Endodermal cell (in vitro differentiated cells): ENCODE measurements at regions not wholly inside any gene's neighbourhood (a gene's known extent, or its start where the extent isn't known, plus 50 kb on each side); places are given as distances from the start of the nearest gene placed in this dataset.
A peak's percentile ranks its signal among the peaks of the same experiment; 100 is the strongest.

ENCODE experiments used
- DNase-seq: peaks from one replicate; pipeline ENCODE4 v3.0.0-alpha.2; 2017
- H3K27ac ChIP-seq: 2 replicates; pipeline ENCODE4 v1.5.1; 2013; ENCODE audit warnings: mild to moderate bottlenecking, low read depth, low read length, moderate library complexity
- H3K27me3 ChIP-seq: 2 replicates; pipeline ENCODE4 v1.6.1; 2013; ENCODE audit warnings: mild to moderate bottlenecking, low read length, moderate library complexity; ENCODE audit not compliant: insufficient read depth, control insufficient read depth, poor library complexity, severe bottlenecking
- H3K36me3 ChIP-seq: 2 replicates; pipeline ENCODE4 v1.7.0; 2013; ENCODE audit warnings: mild to moderate bottlenecking, low read length, moderate library complexity; ENCODE audit not compliant: control insufficient read depth, insufficient read depth
- H3K4me1 ChIP-seq: one replicate; pipeline ENCODE4 v1.7.0; 2013; ENCODE audit warnings: low read length; ENCODE audit not compliant: control insufficient read depth, insufficient read depth
- H3K4me3 ChIP-seq: 2 replicates; pipeline ENCODE4 v1.5.1; 2013; ENCODE audit warnings: mild to moderate bottlenecking, low read length, moderate library complexity
- H3K9ac ChIP-seq: 2 replicates; pipeline ENCODE4 v1.6.1; 2013; ENCODE audit warnings: mild to moderate bottlenecking, low read length, moderate library complexity; ENCODE audit not compliant: poor library complexity, severe bottlenecking; ENCODE audit errors: extremely low read depth
- H3K9me3 ChIP-seq: 2 replicates; pipeline ENCODE4 v1.6.1; 2013; ENCODE audit warnings: mild to moderate bottlenecking, low read length, moderate library complexity; ENCODE audit not compliant: control insufficient read depth
- H3K27ac Mint-ChIP-seq: 2 replicates; pipeline ENCODE4 v1.8.0; 2020; ENCODE audit warnings: mixed read lengths
- H3K27me3 Mint-ChIP-seq: 2 replicates; pipeline ENCODE4 v1.8.0; 2021; ENCODE audit warnings: mild to moderate bottlenecking, mixed read lengths; ENCODE audit not compliant: insufficient read depth
- H3K36me3 Mint-ChIP-seq: 2 replicates; pipeline ENCODE4 v1.8.0; 2020; ENCODE audit warnings: low read depth, mixed read lengths
- H3K4me1 Mint-ChIP-seq: 2 replicates; pipeline ENCODE4 v1.8.0; 2020; ENCODE audit warnings: mixed read lengths
- H3K4me3 Mint-ChIP-seq: 2 replicates; pipeline ENCODE4 v1.8.0; 2020; ENCODE audit warnings: mild to moderate bottlenecking, moderate library complexity, mixed read lengths
- H3K9me3 Mint-ChIP-seq: 2 replicates; pipeline ENCODE4 v1.8.0; 2020; ENCODE audit warnings: mild to moderate bottlenecking, mixed read lengths
- CTCF ChIP-seq: fragments of 200-600 bp; sonication (generic); conservative IDR thresholded peaks from 2 replicates; pipeline ENCODE4 v1.5.0; 2021; ENCODE audit warnings: antibody characterized with exemption, mild to moderate bottlenecking
- WGBS, 2 experiments: methylation state at CpG; one replicate each; pipeline versions ENCODE4 v1.1.5 to v1.1.7; 2013; ENCODE audit warnings: missing lambda C conversion rate in 2 of 2, mixed read lengths in 1 of 2; ENCODE audit not compliant: insufficient coverage in 1 of 2, insufficient read length in 1 of 2; 5-methylcytosine and 5-hydroxymethylcytosine counted together

GRCh38 chr5:101846496-101846895, 449.6 kb downstream of the SLCO4C1 start:
- H3K9ac ChIP-seq: no peak overlapping the region
- no peaks in the 10 kb centered on the region for H3K36me3 Mint-ChIP-seq
- no peaks in the 10 kb centered on the region for H3K9me3 ChIP-seq
- no peaks in the 10 kb centered on the region for H3K27me3 ChIP-seq
- no peaks in the 10 kb centered on the region for H3K36me3 ChIP-seq
- H3K4me1 Mint-ChIP-seq: no peaks in the 10 kb centered on the region
- H3K4me3 ChIP-seq: no peak overlapping the region
- no peak overlapping the region for H3K4me3 Mint-ChIP-seq
- TF ChIP-seq CTCF: no peak
- H3K4me1 ChIP-seq: no peaks in the 10 kb centered on the region
- no peaks in the 10 kb centered on the region for H3K9me3 Mint-ChIP-seq
- H3K27me3 Mint-ChIP-seq: no peaks in the 10 kb centered on the region
- no peak overlapping the region for H3K27ac ChIP-seq
- H3K27ac Mint-ChIP-seq: no peak overlapping the region
- DNase-seq: no peak

GRCh38 chr5:101843055-101843454, 453.0 kb downstream of the SLCO4C1 start:
- WGBS, 2 experiments: no CpG with 5 or more reads among the region's 1 CpG
- Histone ChIP-seq H3K36me3 (no peaks in the 10 kb centered on the region), H3K4me3 (no peak overlapping the region), H3K9me3 (no peaks in the 10 kb centered on the region), H3K27ac (no peak overlapping the region), H3K4me1 (no peaks in the 10 kb centered on the region), H3K9ac (no peak overlapping the region), H3K27me3 (no peaks in the 10 kb centered on the region)
- H3K27me3 Mint-ChIP-seq: no peaks in the 10 kb centered on the region
- no peak overlapping the region for H3K4me3 Mint-ChIP-seq
- no peak for DNase-seq
- no peaks in the 10 kb centered on the region for H3K9me3 Mint-ChIP-seq
- H3K36me3 Mint-ChIP-seq: no peaks in the 10 kb centered on the region
- TF ChIP-seq CTCF: peak; percentile 4
- no peak overlapping the region for H3K27ac Mint-ChIP-seq
- no peaks in the 10 kb centered on the region for H3K4me1 Mint-ChIP-seq

GRCh38 chr5:101838435-101838834, 457.6 kb downstream of the SLCO4C1 start:
- Mint-ChIP-seq H3K27me3 (no peaks in the 10 kb centered on the region), H3K4me1 (no peaks in the 10 kb centered on the region), H3K36me3 (no peaks in the 10 kb centered on the region), H3K9me3 (no peaks in the 10 kb centered on the region), H3K27ac (no peak overlapping the region), H3K4me3 (no peak overlapping the region)
- H3K27me3 ChIP-seq: no peaks in the 10 kb centered on the region
- no peaks in the 10 kb centered on the region for H3K36me3 ChIP-seq
- no peak overlapping the region for H3K27ac ChIP-seq
- H3K9me3 ChIP-seq: no peaks in the 10 kb centered on the region
- WGBS, 2 experiments: 91% methylated on average over 5 of the region's 5 CpGs; no CpG with 5 or more reads in 1 of the 2 experiments
- H3K4me3 ChIP-seq: no peak overlapping the region
- H3K9ac ChIP-seq: no peak overlapping the region
- no peaks in the 10 kb centered on the region for H3K4me1 ChIP-seq
- TF ChIP-seq CTCF: no peak
- DNase-seq: no peak
